ENCODE measurements at regions not wholly inside any gene's neighbourhood (a gene's known extent, or its start where the extent isn't known, plus 50 kb on each side); places are given as distances from the start of the nearest gene placed in this dataset.
"Not testable (repeated sequence)": the region's sequence is repeated elsewhere in the genome, so short reads cannot be mapped to it uniquely, and the experiment has no call there.

DNA sequence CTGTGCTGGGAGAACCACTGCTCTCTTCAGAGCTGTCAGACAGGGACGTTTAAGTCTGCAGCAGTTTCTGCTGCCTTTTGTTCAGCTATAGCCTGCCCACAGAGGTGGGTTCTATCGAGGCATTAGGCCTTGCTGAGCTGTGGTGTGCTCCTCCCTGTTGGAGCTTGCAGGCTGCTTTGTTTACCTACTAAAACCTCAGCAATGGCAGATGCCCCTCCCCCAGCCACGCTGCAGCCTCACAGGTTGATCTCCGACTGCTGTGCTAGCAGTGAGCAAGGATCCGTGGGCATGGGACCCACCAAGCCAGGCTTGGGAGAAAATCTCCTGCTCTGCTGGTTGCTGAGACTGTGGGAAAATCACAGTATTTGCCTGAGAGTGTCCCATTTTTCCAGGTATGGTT lies 133.8 kb upstream of the UBQLN2 start:
- no peak for DNase-seq
- CTCF ChIA-PET, result no interaction called here
- H3K36me3 Mint-ChIP-seq, result peaks cover 24% of the 10 kb centered on the region
- no peaks in the 10 kb centered on the region for H3K27me3 Mint-ChIP-seq
- POLR2A ChIA-PET, result no interaction called here
- H3K4me1 Mint-ChIP-seq (ENCODE audit: low read depth), result peaks cover 17% of the 10 kb centered on the region
- intact Hi-C loops (cut with micrococcal nuclease), result no loop called here
- no peak overlapping the region for H3K27ac Mint-ChIP-seq
- no peak overlapping the region for H3K4me3 Mint-ChIP-seq
- H3K9me3 Mint-ChIP-seq, result no peaks in the 10 kb centered on the region

DNA sequence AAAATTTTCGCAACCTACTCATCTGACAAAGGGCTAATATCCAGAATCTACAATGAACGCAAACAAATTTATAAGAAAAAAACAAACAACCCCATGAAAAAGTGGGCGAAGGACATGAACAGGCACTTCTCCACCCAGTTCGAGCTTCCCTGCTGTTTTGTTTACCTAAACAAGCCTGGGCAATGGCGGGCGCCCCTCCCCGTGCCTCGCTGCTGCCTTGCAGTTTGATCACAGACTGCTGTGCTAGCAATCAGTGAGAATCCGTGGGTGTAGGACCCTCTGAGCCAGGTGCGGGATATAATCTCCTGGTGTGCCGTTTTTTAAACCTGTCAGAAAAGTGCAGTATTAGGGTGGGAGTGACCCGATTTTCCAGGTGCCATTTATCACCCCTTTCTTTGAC lies 111.4 kb upstream of the UBQLN2 start:
- Mint-ChIP-seq H3K36me3 (peaks cover 30% of the 10 kb centered on the region), H3K9me3 (peaks cover 30% of the 10 kb centered on the region)
- POLR2A ChIA-PET; CTCF ChIA-PET; H3K27ac Mint-ChIP-seq; H3K4me3 Mint-ChIP-seq; H3K4me1 Mint-ChIP-seq (ENCODE audit: low read depth); intact Hi-C loops (cut with micrococcal nuclease); H3K27me3 Mint-ChIP-seq; DNase-seq: not testable (repeated sequence)

DNA sequence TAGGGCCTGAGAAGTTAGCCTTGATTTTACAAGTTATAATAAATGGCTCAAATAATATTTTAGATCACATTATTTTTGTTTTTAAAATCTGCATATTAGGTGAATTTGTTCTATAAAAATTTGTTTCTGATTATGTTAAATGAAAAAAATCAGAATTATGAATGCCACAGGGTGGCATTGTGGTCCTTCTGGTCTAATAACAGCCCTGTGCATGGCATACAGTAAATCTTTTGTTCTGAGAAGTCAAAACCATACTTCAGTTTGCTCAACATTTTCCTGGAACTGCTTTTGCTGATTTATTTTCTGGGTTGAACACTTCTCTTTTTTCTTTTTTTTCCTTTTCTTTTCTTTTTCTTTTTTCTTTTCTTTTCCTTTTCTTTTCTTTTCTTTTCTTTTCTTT lies 101.0 kb upstream of the UBQLN2 start:
- intact Hi-C loops (cut with micrococcal nuclease), result loop anchor here (5.0 kb wide), 2 partner anchors 100 to 265 kb away; partner anchors contain the start of genes NBDY and UBQLN2
- Mint-ChIP-seq H3K27ac (peak overlapping the region; percentile 58), H3K36me3 (peaks cover 34% of the 10 kb centered on the region), H3K4me1 (ENCODE audit: low read depth) (peaks cover 15% of the 10 kb centered on the region), H3K9me3 (peaks cover 41% of the 10 kb centered on the region), H3K27me3 (no peaks in the 10 kb centered on the region), H3K4me3 (no peak overlapping the region)
- POLR2A ChIA-PET, result no interaction called here
- no peak for DNase-seq
- CTCF ChIA-PET, result no interaction called here

- POLR2A ChIA-PET, result no interaction called here
- Mint-ChIP-seq H3K4me3 (no peak overlapping the region), H3K4me1 (ENCODE audit: low read depth) (peaks cover 11% of the 10 kb centered on the region), H3K27me3 (no peaks in the 10 kb centered on the region), H3K36me3 (peaks cover 21% of the 10 kb centered on the region), H3K9me3 (peaks cover 24% of the 10 kb centered on the region), H3K27ac (no peak overlapping the region)
- no peak for DNase-seq
- CTCF ChIA-PET, result no interaction called here
- intact Hi-C loops (cut with micrococcal nuclease), result no loop called here
Observed at GRCh38 chrX:56468441-56468840, 95.0 kb upstream of the UBQLN2 start.

GRCh38 chrX:56494923-56495322 lies 68.5 kb upstream of the UBQLN2 start:
- DNase-seq; H3K27ac Mint-ChIP-seq; H3K4me1 Mint-ChIP-seq (ENCODE audit: low read depth); intact Hi-C loops (cut with micrococcal nuclease); H3K27me3 Mint-ChIP-seq; POLR2A ChIA-PET; H3K4me3 Mint-ChIP-seq: not testable (repeated sequence)
- peaks cover 26% of the 10 kb centered on the region for H3K9me3 Mint-ChIP-seq
- peaks cover 47% of the 10 kb centered on the region for H3K36me3 Mint-ChIP-seq
- CTCF ChIA-PET, result interaction anchor here (0.6 kb wide), 1 partner anchor 11 kb away, joined by 3 read pairs; no protein-coding TSS in a partner anchor

- intact Hi-C loops (cut with micrococcal nuclease), result no loop called here
- ChIA-PET POLR2A (no interaction called here), CTCF (no interaction called here)
- Mint-ChIP-seq H3K27me3 (no peaks in the 10 kb centered on the region), H3K4me3 (no peak overlapping the region), H3K4me1 (ENCODE audit: low read depth) (no peaks in the 10 kb centered on the region), H3K9me3 (peaks cover 14% of the 10 kb centered on the region), H3K27ac (no peak overlapping the region), H3K36me3 (peaks cover 18% of the 10 kb centered on the region)
- no peak for DNase-seq
Observed at GRCh38 chrX:56498756-56499155, 64.7 kb upstream of the UBQLN2 start.

DNA sequence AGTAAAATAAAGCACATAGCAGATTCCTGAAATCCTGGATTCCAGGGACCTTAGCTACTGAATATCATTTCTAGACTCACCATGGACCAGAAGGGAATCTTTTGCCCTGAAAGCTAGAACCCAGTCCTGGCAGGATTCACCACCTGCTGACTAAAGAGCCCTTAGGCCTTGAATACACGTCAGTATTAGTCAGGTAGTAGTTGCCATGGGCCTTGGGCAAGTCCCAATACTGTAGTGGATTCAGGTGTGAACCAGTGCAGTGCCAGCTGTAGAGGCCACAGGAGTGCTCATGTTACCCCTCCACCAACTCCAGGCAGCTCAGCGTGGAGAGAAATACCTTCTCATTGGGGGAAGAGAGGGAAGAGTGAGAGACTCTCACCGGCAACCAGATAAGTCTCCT lies 64.1 kb upstream of the UBQLN2 start:
- no peak for DNase-seq
- no peaks in the 10 kb centered on the region for H3K4me1 Mint-ChIP-seq (ENCODE audit: low read depth)
- ChIA-PET POLR2A (no interaction called here), CTCF (no interaction called here)
- intact Hi-C loops (cut with micrococcal nuclease), result no loop called here
- H3K27ac Mint-ChIP-seq, result no peak overlapping the region
- H3K27me3 Mint-ChIP-seq, result no peaks in the 10 kb centered on the region
- peaks cover 15% of the 10 kb centered on the region for H3K9me3 Mint-ChIP-seq
- peaks cover 12% of the 10 kb centered on the region for H3K36me3 Mint-ChIP-seq
- H3K4me3 Mint-ChIP-seq, result no peak overlapping the region

DNA sequence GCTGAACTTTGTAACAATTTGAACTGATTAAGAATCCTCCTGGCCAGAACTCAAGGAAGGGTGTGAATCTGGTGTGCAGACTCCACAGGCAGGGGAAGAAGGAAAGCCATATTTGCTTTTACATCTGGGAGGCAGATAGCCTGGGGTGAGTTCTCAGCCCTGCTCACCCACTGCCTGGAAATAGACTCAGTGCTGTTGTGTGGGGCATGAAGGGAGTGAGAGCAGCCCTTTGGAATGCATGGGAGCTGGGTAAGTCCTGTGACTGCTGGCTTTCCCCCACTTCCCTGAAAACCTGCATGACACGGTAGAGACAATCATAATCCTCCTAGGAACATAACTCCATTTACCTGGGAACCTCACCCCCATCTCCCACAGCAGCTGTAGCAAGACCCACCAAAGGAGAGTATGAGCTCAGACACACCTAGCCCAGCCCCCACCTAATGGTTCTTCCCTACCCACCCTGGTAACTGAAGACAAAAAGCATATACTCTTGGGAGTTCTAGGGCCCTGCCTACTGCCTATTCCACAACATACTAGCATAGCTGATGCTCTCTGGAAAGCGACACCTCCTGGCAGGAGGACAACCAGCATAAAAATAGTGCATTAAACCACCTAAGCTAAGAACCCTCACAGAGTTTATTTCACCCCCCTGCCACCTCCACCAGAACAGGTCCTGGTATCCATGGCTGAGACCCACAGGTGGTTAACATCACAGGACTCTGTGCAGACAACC lies 59.3 kb upstream of the UBQLN2 start:
- ChIA-PET CTCF (no interaction called here), POLR2A (no interaction called here)
- no peak for DNase-seq

DNA sequence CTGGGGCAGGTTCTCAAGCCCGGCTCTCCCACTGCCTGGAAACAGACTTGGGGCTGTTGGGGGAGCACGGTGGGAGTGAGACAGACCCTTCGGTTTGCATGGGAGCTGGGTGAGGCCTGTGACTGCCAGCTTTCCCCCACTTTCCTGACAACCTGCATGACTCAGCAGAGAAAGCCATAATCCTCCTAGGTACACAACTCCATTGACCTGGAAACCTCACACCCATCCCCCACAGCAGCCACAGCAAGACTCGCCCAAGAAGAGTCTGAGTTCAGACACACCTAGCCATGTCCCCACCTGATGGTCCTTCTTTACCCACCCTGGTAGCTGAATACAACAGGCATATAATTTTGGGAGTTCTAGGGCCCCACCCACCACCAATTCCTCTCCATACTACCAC lies 57.6 kb upstream of the UBQLN2 start:
- ChIA-PET POLR2A (no interaction called here), CTCF (no interaction called here)
- Mint-ChIP-seq H3K4me3 (no peak overlapping the region), H3K27ac (no peak overlapping the region), H3K27me3 (no peaks in the 10 kb centered on the region), H3K9me3 (peaks cover 56% of the 10 kb centered on the region), H3K4me1 (ENCODE audit: low read depth) (no peaks in the 10 kb centered on the region), H3K36me3 (peaks cover 18% of the 10 kb centered on the region)
- no peak for DNase-seq
- intact Hi-C loops (cut with micrococcal nuclease), result no loop called here

More for the DNA sequence above, 59.3 kb upstream of the UBQLN2 start:
- Mint-ChIP-seq H3K36me3 (peaks cover 13% of the 10 kb centered on the region), H3K4me1 (ENCODE audit: low read depth) (no peaks in the 10 kb centered on the region), H3K4me3 (no peak overlapping the region), H3K9me3 (peaks cover 43% of the 10 kb centered on the region), H3K27me3 (no peaks in the 10 kb centered on the region), H3K27ac (no peak overlapping the region)
- intact Hi-C loops (cut with micrococcal nuclease), result no loop called here
